ENCODE measurements at regions not wholly inside any gene's neighbourhood (a gene's known extent, or its start where the extent isn't known, plus 50 kb on each side); places are given as distances from the start of the nearest gene placed in this dataset.

- no peak overlapping the region for H3K9ac ChIP-seq (replicated peaks; ENCODE audit: extremely low read depth, insufficient read depth, low read length)
- intact Hi-C loops (cut with micrococcal nuclease) (no loop called here), dilution Hi-C loops (cut with MboI; ENCODE audit: extremely low pct_ligation_motif_present, low sequenced_read_pairs) (no loop called here)
- CTCF ChIA-PET, result no interaction called here
- no peak overlapping the region for H3K27ac ChIP-seq (ENCODE audit: insufficient read depth, low read depth, low read length)
- H3K9me1 ChIP-seq (replicated peaks; ENCODE audit: control insufficient read depth, extremely low read depth, insufficient read depth, low read length), result no peaks in the 10 kb centered on the region
- POLR2A ChIA-PET, result no interaction called here
- FAIRE-seq (no peak), DNase-seq (ENCODE audit: low read depth, low spot score) (no peak)
- no peak overlapping the region for H3K4me2 ChIP-seq (ENCODE audit: insufficient read depth, low read length)
- H3K4me1 ChIP-seq (ENCODE audit: control insufficient read depth, extremely low read depth, insufficient read depth, low read length), result no peaks in the 10 kb centered on the region
- no peaks in the 10 kb centered on the region for H3K36me3 ChIP-seq (ENCODE audit: control insufficient read depth in 2 of 2, extremely low read depth in 1 of 2, insufficient read depth in 2 of 2, low read length in 2 of 2)
- H3K27me3 ChIP-seq (ENCODE audit: control insufficient read depth in 2 of 2, insufficient read depth in 2 of 2, low read length in 2 of 2), result no peaks in the 10 kb centered on the region
- no peak overlapping the region for H3K4me3 ChIP-seq (replicated peaks in 1 of 3; ENCODE audit: insufficient read depth in 1 of 3, low read depth in 1 of 3, low read length in 3 of 3)
- no peak overlapping the region for H2AFZ ChIP-seq (ENCODE audit: low read depth, low read length)
- no peaks in the 10 kb centered on the region for H3K79me2 ChIP-seq (ENCODE audit: control insufficient read depth, insufficient read depth, low read length)
- H4K20me1 ChIP-seq (replicated peaks; ENCODE audit: control insufficient read depth, extremely low read depth, insufficient read depth, low read length), result no peaks in the 10 kb centered on the region
- TF ChIP-seq EZH2 (IDR thresholded peaks at IDR 0.05; ENCODE audit: borderline replicate concordance, low read depth, low read length, severe bottlenecking) (no peak), MAX (IDR thresholded peaks at IDR 0.05; ENCODE audit: insufficient read depth, insufficient read length) (no peak), POLR2A (IDR thresholded peaks at IDR 0.05; ENCODE audit: low read depth, low read length) (no peak), JUN (IDR thresholded peaks at IDR 0.05; ENCODE audit: borderline replicate concordance, insufficient read depth, insufficient read length, low read depth) (no peak), CTCF (IDR thresholded peaks at IDR 0.05; ENCODE audit: extremely low read depth in 1 of 2, insufficient read depth in 1 of 2, low read depth in 1 of 2, low read length in 2 of 2) (no peak), FOS (IDR thresholded peaks at IDR 0.05; ENCODE audit: borderline replicate concordance, insufficient read depth, low read length) (no peak), GATA2 (IDR thresholded peaks at IDR 0.05; ENCODE audit: insufficient read depth, insufficient read length, low read depth, low read length) (no peak), MYC (IDR thresholded peaks at IDR 0.05; ENCODE audit: low read depth, low read length) (no peak), POLR2AphosphoS5 (IDR thresholded peaks at IDR 0.05; ENCODE audit: insufficient read depth, low read depth, low read length) (no peak)
- H3K9me3 ChIP-seq (replicated peaks; ENCODE audit: control insufficient read depth, insufficient read depth, low read length), result no peaks in the 10 kb centered on the region
- BruUV-seq (replicated peaks), result no TSS peak
Observed at GRCh38 chr13:107031716-107032115, 463.8 kb upstream of the ARGLU1 start.
